Omental fat pad (tissue), 3 donors: ENCODE measurements at regions not wholly inside any gene's neighbourhood (a gene's known extent, or its start where the extent isn't known, plus 50 kb on each side); places are given as distances from the start of the nearest gene placed in this dataset.

Experiments
- ATAC-seq: fragments of 150-250 bp; one replicate; pipeline ENCODE4 v1.9.1; 2016; ENCODE audit warnings: mild to moderate bottlenecking, moderate library complexity; ENCODE audit not compliant: low FRiP score
- DNase-seq: peaks from one replicate; pipeline ENCODE4 v3.0.0-alpha.2; 2019; ENCODE audit warnings: low spot score
- CTCF ChIP-seq, 3 donors: fragments of 450-650 bp; IDR thresholded peaks; one replicate each; pipeline ENCODE4 v1.5.1; 2016 to 2017; ENCODE audit warnings: antibody characterized with exemption in 3 of 3, mild to moderate bottlenecking in 3 of 3, moderate library complexity in 2 of 3

GRCh38 chr3:30980993-30981392 is 86.5 kb upstream of the GADL1 start:
- ATAC-seq (no peak), DNase-seq (no peak)
- TF ChIP-seq CTCF (IDR thresholded peaks at IDR 0.05), result no peak

GRCh38 chr3:30982416-30983075 is 88.1 kb upstream of the GADL1 start:
- no peak for TF ChIP-seq CTCF (IDR thresholded peaks at IDR 0.05)
- no peak for DNase-seq
- ATAC-seq, result no peak

GRCh38 chr3:30984855-30985749 is 90.6 kb upstream of the GADL1 start:
- ATAC-seq (peak; percentile 48), DNase-seq (no peak)
- TF ChIP-seq CTCF (IDR thresholded peaks at IDR 0.05), result no peak

- DNase-seq (no peak), ATAC-seq (no peak)
- TF ChIP-seq CTCF (IDR thresholded peaks at IDR 0.05), result no peak
Observed at GRCh38 chr3:30986551-30986950, 92.1 kb upstream of the GADL1 start.

GRCh38 chr3:30988769-30989168 is 94.3 kb upstream of the GADL1 start:
- TF ChIP-seq CTCF (IDR thresholded peaks at IDR 0.05), result no peak
- DNase-seq, result no peak
- ATAC-seq, result no peak

- DNase-seq, result no peak
- no peak for ATAC-seq
- no peak for TF ChIP-seq CTCF (IDR thresholded peaks at IDR 0.05)
Observed at GRCh38 chr3:30989276-30990030, 95.0 kb upstream of the GADL1 start.
